ENCODE measurements at regions not wholly inside any gene's neighbourhood (a gene's known extent, or its start where the extent isn't known, plus 50 kb on each side); places are given as distances from the start of the nearest gene placed in this dataset.

GRCh38 chr11:43222215-43222614 is 89.6 kb upstream of the API5 start:
- Histone ChIP-seq H2AFZ (ENCODE audit: low read length) (no peak overlapping the region), H3K36me3 (replicated peaks; ENCODE audit: insufficient read depth, low read length) (no peaks in the 10 kb centered on the region)

GRCh38 chr11:43223026-43223425 is 88.8 kb upstream of the API5 start:
- no peak for DNase-seq
- H2AFZ ChIP-seq (ENCODE audit: low read length), result no peak overlapping the region
- H3K4me2 ChIP-seq (ENCODE audit: low read depth, low read length), result no peak overlapping the region
- no peaks in the 10 kb centered on the region for H3K9me3 ChIP-seq (replicated peaks; ENCODE audit: insufficient read depth, low read length)
- no peaks in the 10 kb centered on the region for H4K20me1 ChIP-seq (ENCODE audit: insufficient read depth, low read length)
- H3K27ac ChIP-seq (ENCODE audit: low read length), result no peak overlapping the region
- H3K4me3 ChIP-seq (ENCODE audit: low read length), result no peak overlapping the region
- no peaks in the 10 kb centered on the region for H3K4me1 ChIP-seq (ENCODE audit: low read length)
- TF ChIP-seq EZH2 (optimal IDR thresholded peaks at IDR 0.05; ENCODE audit: low read depth, low read length), result no peak
- no peak for TF ChIP-seq CTCF (IDR thresholded peaks at IDR 0.05; ENCODE audit: low read length)
- no peak for TF ChIP-seq EZH2phosphoT487 (IDR thresholded peaks at IDR 0.05; ENCODE audit: low read length)
- H3K36me3 ChIP-seq (replicated peaks; ENCODE audit: insufficient read depth, low read length), result no peaks in the 10 kb centered on the region
- no peaks in the 10 kb centered on the region for H3K9me2 ChIP-seq (replicated peaks; ENCODE audit: insufficient read depth, low read length)
- H3K79me2 ChIP-seq (ENCODE audit: low read length), result no peaks in the 10 kb centered on the region
- H3K27me3 ChIP-seq (replicated peaks; ENCODE audit: insufficient read depth, low read length), result no peaks in the 10 kb centered on the region
- H3K9ac ChIP-seq (ENCODE audit: low read length), result no peak overlapping the region
- no peaks in the 10 kb centered on the region for H3F3A ChIP-seq (ENCODE audit: insufficient read depth, low read length)

More at GRCh38 chr11:43222215-43222614, 89.6 kb upstream of the API5 start:
- no peak overlapping the region for H3K9ac ChIP-seq (ENCODE audit: low read length)
- H3F3A ChIP-seq (ENCODE audit: insufficient read depth, low read length), result no peaks in the 10 kb centered on the region
- H3K4me1 ChIP-seq (ENCODE audit: low read length), result no peaks in the 10 kb centered on the region
- no peaks in the 10 kb centered on the region for H3K27me3 ChIP-seq (replicated peaks; ENCODE audit: insufficient read depth, low read length)
- H3K9me3 ChIP-seq (replicated peaks; ENCODE audit: insufficient read depth, low read length), result no peaks in the 10 kb centered on the region
- no peak overlapping the region for H3K4me3 ChIP-seq (ENCODE audit: low read length)
- H3K4me2 ChIP-seq (ENCODE audit: low read depth, low read length), result no peak overlapping the region
- H3K9me2 ChIP-seq (replicated peaks; ENCODE audit: insufficient read depth, low read length), result no peaks in the 10 kb centered on the region
- H4K20me1 ChIP-seq (ENCODE audit: insufficient read depth, low read length), result no peaks in the 10 kb centered on the region
- H3K79me2 ChIP-seq (ENCODE audit: low read length), result no peaks in the 10 kb centered on the region
- H3K27ac ChIP-seq (ENCODE audit: low read length), result no peak overlapping the region
- TF ChIP-seq CTCF (IDR thresholded peaks at IDR 0.05; ENCODE audit: low read length) (no peak), EZH2 (optimal IDR thresholded peaks at IDR 0.05; ENCODE audit: low read depth, low read length) (no peak), EZH2phosphoT487 (IDR thresholded peaks at IDR 0.05; ENCODE audit: low read length) (no peak)
- DNase-seq, result no peak

- no peak for DNase-seq
- H3F3A ChIP-seq (ENCODE audit: insufficient read depth, low read length), result no peaks in the 10 kb centered on the region
- H3K9me2 ChIP-seq (replicated peaks; ENCODE audit: insufficient read depth, low read length), result no peaks in the 10 kb centered on the region
- no peak for TF ChIP-seq EZH2 (optimal IDR thresholded peaks at IDR 0.05; ENCODE audit: low read depth, low read length)
- TF ChIP-seq EZH2phosphoT487 (IDR thresholded peaks at IDR 0.05; ENCODE audit: low read length), result no peak
- TF ChIP-seq CTCF (IDR thresholded peaks at IDR 0.05; ENCODE audit: low read length), result no peak
- H3K79me2 ChIP-seq (ENCODE audit: low read length), result no peaks in the 10 kb centered on the region
- H3K27me3 ChIP-seq (replicated peaks; ENCODE audit: insufficient read depth, low read length), result no peaks in the 10 kb centered on the region
- no peaks in the 10 kb centered on the region for H3K36me3 ChIP-seq (replicated peaks; ENCODE audit: insufficient read depth, low read length)
- H3K4me1 ChIP-seq (ENCODE audit: low read length), result no peaks in the 10 kb centered on the region
- no peak overlapping the region for H3K4me2 ChIP-seq (ENCODE audit: low read depth, low read length)
- H2AFZ ChIP-seq (ENCODE audit: low read length), result no peak overlapping the region
- no peak overlapping the region for H3K9ac ChIP-seq (ENCODE audit: low read length)
- no peak overlapping the region for H3K27ac ChIP-seq (ENCODE audit: low read length)
- H3K9me3 ChIP-seq (replicated peaks; ENCODE audit: insufficient read depth, low read length), result no peaks in the 10 kb centered on the region
- no peak overlapping the region for H3K4me3 ChIP-seq (ENCODE audit: low read length)
- no peaks in the 10 kb centered on the region for H4K20me1 ChIP-seq (ENCODE audit: insufficient read depth, low read length)
Measured at GRCh38 chr11:43234881-43235280, 76.9 kb upstream of the API5 start.

Data from MM.1S (cell line).